KMS-11 (cell line): ENCODE measurements at regions not wholly inside any gene's neighbourhood (a gene's known extent, or its start where the extent isn't known, plus 50 kb on each side); places are given as distances from the start of the nearest gene placed in this dataset.

ENCODE experiments used
- H2AFZ ChIP-seq: fragments of 200-600 bp; sonication (generic); 2 replicates; pipeline ENCODE4 v1.6.1; 2016; ENCODE audit warnings: antibody characterized with exemption, mixed run types, low read depth
- H3K27ac ChIP-seq: fragments of 200-600 bp; sonication (generic); 2 replicates; pipeline ENCODE4 v1.6.1; 2016; ENCODE audit warnings: mild to moderate bottlenecking, mixed run types
- H3K27me3 ChIP-seq: fragments of 200-600 bp; sonication (generic); 2 replicates; pipeline ENCODE4 v1.6.1; 2017; ENCODE audit warnings: mild to moderate bottlenecking, low read depth, mixed run types, moderate library complexity; ENCODE audit not compliant: insufficient read depth
- H3K36me3 ChIP-seq: fragments of 200-600 bp; sonication (generic); 2 replicates; pipeline ENCODE4 v1.6.1; 2017; ENCODE audit warnings: mild to moderate bottlenecking, mixed run types; ENCODE audit not compliant: insufficient read depth
- H3K4me1 ChIP-seq: fragments of 200-600 bp; sonication (generic); 2 replicates; pipeline ENCODE4 v1.6.1; 2016; ENCODE audit warnings: mild to moderate bottlenecking, low read depth, mixed run types; ENCODE audit not compliant: poor library complexity, severe bottlenecking
- H3K4me2 ChIP-seq: fragments of 200-600 bp; sonication (generic); 2 replicates; pipeline ENCODE4 v1.7.0; 2016; ENCODE audit warnings: mild to moderate bottlenecking, mixed run types
- H3K4me3 ChIP-seq: fragments of 200-600 bp; sonication (generic); IDR thresholded peaks from 2 replicates; pipeline ENCODE4 v1.6.1; 2017; ENCODE audit warnings: low read depth, low read length, mixed read lengths; ENCODE audit not compliant: insufficient read depth
- H3K79me2 ChIP-seq: fragments of 200-600 bp; sonication (generic); 2 replicates; pipeline ENCODE4 v1.6.1; 2016; ENCODE audit warnings: low read depth, mixed run types; ENCODE audit not compliant: insufficient read depth
- H3K9ac ChIP-seq: fragments of 200-600 bp; sonication (generic); 2 replicates; pipeline ENCODE4 v1.6.1; 2016; ENCODE audit warnings: mild to moderate bottlenecking, mixed run types
- H4K20me1 ChIP-seq: fragments of 200-600 bp; sonication (generic); 2 replicates; pipeline ENCODE4 v1.6.1; 2016; ENCODE audit warnings: mild to moderate bottlenecking, mixed run types; ENCODE audit not compliant: insufficient read depth
- TF ChIP-seq, protein P1 (sequence below): fragments of 200-600 bp; sonication (generic); conservative IDR thresholded peaks from 2 replicates; pipeline ENCODE4 v1.6.1; 2017; ENCODE audit warnings: low read depth, mild to moderate bottlenecking, antibody characterized with exemption, low read length, moderate library complexity, mixed read lengths

DNA sequence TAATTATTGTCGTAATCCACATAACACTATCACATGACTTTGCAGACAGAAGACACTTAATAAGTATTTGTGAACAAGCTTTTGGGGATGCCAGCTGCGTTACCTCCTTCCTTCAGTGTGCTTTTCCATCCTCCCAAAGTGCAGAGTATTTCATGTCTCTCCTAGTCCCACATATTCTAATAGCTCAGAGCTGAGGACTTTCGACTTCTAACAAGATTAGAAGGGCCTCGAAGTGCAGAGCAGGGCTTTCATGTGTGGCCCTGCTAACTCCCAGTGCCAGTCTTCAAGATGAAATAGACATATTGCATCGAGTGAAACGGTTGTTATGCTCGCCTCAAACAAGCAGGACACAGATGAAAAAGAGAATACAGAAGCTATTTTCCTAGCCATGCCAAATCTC is 125.7 kb upstream of the RNF32 start:
- H3K27me3 ChIP-seq, result no peaks in the 10 kb centered on the region
- TF ChIP-seq, protein P1, sequence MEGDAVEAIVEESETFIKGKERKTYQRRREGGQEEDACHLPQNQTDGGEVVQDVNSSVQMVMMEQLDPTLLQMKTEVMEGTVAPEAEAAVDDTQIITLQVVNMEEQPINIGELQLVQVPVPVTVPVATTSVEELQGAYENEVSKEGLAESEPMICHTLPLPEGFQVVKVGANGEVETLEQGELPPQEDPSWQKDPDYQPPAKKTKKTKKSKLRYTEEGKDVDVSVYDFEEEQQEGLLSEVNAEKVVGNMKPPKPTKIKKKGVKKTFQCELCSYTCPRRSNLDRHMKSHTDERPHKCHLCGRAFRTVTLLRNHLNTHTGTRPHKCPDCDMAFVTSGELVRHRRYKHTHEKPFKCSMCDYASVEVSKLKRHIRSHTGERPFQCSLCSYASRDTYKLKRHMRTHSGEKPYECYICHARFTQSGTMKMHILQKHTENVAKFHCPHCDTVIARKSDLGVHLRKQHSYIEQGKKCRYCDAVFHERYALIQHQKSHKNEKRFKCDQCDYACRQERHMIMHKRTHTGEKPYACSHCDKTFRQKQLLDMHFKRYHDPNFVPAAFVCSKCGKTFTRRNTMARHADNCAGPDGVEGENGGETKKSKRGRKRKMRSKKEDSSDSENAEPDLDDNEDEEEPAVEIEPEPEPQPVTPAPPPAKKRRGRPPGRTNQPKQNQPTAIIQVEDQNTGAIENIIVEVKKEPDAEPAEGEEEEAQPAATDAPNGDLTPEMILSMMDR, result no peak
- no peak overlapping the region for H3K4me2 ChIP-seq
- no peak overlapping the region for H3K27ac ChIP-seq
- H4K20me1 ChIP-seq, result no peaks in the 10 kb centered on the region
- no peak overlapping the region for H3K9ac ChIP-seq
- H2AFZ ChIP-seq, result no peak overlapping the region
- H3K4me1 ChIP-seq, result no peaks in the 10 kb centered on the region
- no peaks in the 10 kb centered on the region for H3K79me2 ChIP-seq
- H3K4me3 ChIP-seq, result no peak overlapping the region
- H3K36me3 ChIP-seq, result no peaks in the 10 kb centered on the region

DNA sequence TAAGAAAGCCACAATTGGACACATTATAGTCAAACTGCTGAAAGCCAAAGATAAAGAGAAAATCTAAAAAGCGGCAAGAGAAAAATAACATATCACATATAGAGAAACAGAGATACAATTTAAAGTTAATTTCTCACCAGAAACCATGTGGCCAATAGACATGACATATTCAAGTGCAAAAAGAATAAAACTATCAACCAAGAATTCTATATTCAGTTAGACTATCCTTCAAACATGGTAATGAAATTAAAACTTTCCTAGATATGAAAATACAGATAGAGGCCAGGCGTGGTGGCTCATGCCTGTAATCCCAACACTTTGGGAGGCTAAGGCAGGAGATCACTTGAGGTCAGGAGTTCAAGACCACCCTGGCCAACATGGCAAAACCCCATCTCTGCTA is 129.1 kb upstream of the RNF32 start:
- Histone ChIP-seq H4K20me1 (no peaks in the 10 kb centered on the region), H3K36me3 (no peaks in the 10 kb centered on the region), H3K27ac (no peak overlapping the region), H2AFZ (no peak overlapping the region), H3K9ac (no peak overlapping the region), H3K79me2 (no peaks in the 10 kb centered on the region), H3K27me3 (no peaks in the 10 kb centered on the region), H3K4me1 (no peaks in the 10 kb centered on the region), H3K4me2 (no peak overlapping the region), H3K4me3 (no peak overlapping the region)
- TF ChIP-seq, protein P1, result no peak

DNA sequence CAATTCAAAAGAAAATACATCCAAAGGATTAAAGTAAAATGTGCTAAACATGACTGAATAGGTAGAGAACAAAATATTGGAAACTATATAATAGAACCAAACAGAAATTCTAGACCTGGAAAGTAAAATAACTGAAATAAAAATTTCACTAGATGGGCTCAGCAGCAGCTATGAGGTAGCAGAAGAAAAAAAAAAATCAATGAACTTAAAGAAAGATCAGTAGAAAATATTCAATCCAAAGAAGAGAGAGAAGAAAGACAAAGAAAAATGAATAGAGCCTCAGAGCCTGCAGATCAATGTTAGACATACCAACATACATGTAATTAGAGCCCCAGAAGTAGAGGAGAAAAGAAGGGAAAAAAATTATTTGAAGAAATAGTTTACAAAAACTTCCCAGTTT is 129.6 kb upstream of the RNF32 start:
- H3K4me3 ChIP-seq, result no peak overlapping the region
- no peak overlapping the region for H3K4me2 ChIP-seq
- TF ChIP-seq, protein P1, result no peak
- no peak overlapping the region for H3K27ac ChIP-seq
- no peaks in the 10 kb centered on the region for H3K27me3 ChIP-seq
- H4K20me1 ChIP-seq, result no peaks in the 10 kb centered on the region
- no peak overlapping the region for H2AFZ ChIP-seq
- H3K4me1 ChIP-seq, result no peaks in the 10 kb centered on the region
- H3K9ac ChIP-seq, result no peak overlapping the region
- H3K79me2 ChIP-seq, result no peaks in the 10 kb centered on the region
- H3K36me3 ChIP-seq, result no peaks in the 10 kb centered on the region

DNA sequence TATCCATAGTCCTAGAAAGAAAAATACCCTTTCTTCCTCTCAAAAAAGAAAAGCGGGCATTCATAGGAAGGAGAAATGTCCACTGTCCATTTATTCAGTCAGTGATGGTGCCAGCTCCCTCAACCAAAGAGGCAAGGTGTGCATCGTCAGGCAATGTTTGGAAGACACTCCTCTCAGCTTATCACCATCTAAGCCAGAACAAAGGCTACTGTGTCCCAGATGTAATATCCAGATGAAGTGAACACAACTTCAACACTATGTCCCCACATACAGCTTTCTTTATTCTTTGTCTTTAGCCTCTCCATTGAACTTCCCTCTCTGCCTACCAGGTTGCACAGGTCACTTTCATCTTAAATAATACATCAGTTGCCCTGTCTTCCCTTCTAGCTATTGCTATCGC is 131.4 kb upstream of the RNF32 start:
- Histone ChIP-seq H3K4me3 (no peak overlapping the region), H3K27me3 (no peaks in the 10 kb centered on the region), H2AFZ (no peak overlapping the region), H4K20me1 (no peaks in the 10 kb centered on the region), H3K4me1 (no peaks in the 10 kb centered on the region), H3K27ac (no peak overlapping the region), H3K4me2 (no peak overlapping the region), H3K36me3 (no peaks in the 10 kb centered on the region), H3K79me2 (no peaks in the 10 kb centered on the region), H3K9ac (no peak overlapping the region)
- TF ChIP-seq, protein P1, result no peak

DNA sequence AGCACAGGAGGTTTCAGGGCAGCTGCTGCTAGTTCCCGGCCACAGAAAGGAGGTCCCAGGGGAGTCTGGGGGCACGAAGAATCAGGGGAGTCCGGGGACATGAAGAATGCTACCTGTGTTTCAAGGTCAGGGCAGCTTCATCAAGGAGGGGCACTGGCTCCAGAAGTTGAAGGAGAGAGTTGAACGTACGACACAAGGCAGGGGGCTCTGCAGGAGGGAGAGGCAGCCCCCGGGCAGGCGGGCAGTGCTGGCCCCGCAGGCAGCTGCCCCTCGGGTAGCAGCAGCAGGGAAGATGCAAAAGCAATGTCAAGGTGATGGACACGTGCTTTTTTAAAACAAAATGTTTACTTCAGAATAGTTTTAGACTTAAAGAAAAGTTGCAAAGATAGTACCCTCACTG is 134.7 kb upstream of the RNF32 start:
- no peaks in the 10 kb centered on the region for H3K79me2 ChIP-seq
- H3K4me1 ChIP-seq, result no peaks in the 10 kb centered on the region
- H3K4me3 ChIP-seq, result no peak overlapping the region
- H3K9ac ChIP-seq, result no peak overlapping the region
- no peaks in the 10 kb centered on the region for H3K27me3 ChIP-seq
- no peak overlapping the region for H3K27ac ChIP-seq
- no peaks in the 10 kb centered on the region for H4K20me1 ChIP-seq
- no peak overlapping the region for H2AFZ ChIP-seq
- TF ChIP-seq, protein P1, result no peak
- H3K4me2 ChIP-seq, result no peak overlapping the region
- no peaks in the 10 kb centered on the region for H3K36me3 ChIP-seq
